RWPE2 (cell line): ENCODE measurements at regions not wholly inside any gene's neighbourhood (a gene's known extent, or its start where the extent isn't known, plus 50 kb on each side); places are given as distances from the start of the nearest gene placed in this dataset.
A peak's percentile ranks its signal among the peaks of the same experiment; 100 is the strongest.

ENCODE experiments used
- ATAC-seq: fragments of 200-7000 bp; cut with Tn5 transposase; 3 replicates; pipeline ENCODE4 v1.9.1; 2021; ENCODE audit warnings: low read depth
- DNase-seq: peaks from one replicate; pipeline ENCODE4 v3.0.0-alpha.2; 2020; ENCODE audit warnings: low spot score
- H3K27ac ChIP-seq: fragments of 450-650 bp; 2 replicates; pipeline ENCODE4 v1.5.1; 2017; ENCODE audit warnings: mild to moderate bottlenecking; ENCODE audit not compliant: poor library complexity, severe bottlenecking
- H3K27me3 ChIP-seq: fragments of 250-450 bp; sonication (Bioruptor Pico); 2 replicates; pipeline ENCODE4 v1.5.1; 2021; ENCODE audit warnings: mild to moderate bottlenecking, moderate library complexity; ENCODE audit not compliant: insufficient read depth, poor library complexity, severe bottlenecking
- H3K36me3 ChIP-seq: fragments of 250-450 bp; sonication (Bioruptor Pico); 2 replicates; pipeline ENCODE4 v1.5.1; 2020; ENCODE audit warnings: low read depth, mild to moderate bottlenecking, moderate library complexity
- H3K4me1 ChIP-seq: fragments of 250-450 bp; sonication (Bioruptor Pico); 2 replicates; pipeline ENCODE4 v1.5.1; 2021; ENCODE audit warnings: mild to moderate bottlenecking, moderate library complexity; ENCODE audit not compliant: insufficient read depth, poor library complexity, severe bottlenecking
- H3K4me3 ChIP-seq: fragments of 250-450 bp; sonication (Bioruptor Pico); 2 replicates; pipeline ENCODE4 v1.5.1; 2021; ENCODE audit warnings: mild to moderate bottlenecking, moderate library complexity; ENCODE audit not compliant: severe bottlenecking
- H3K9me3 ChIP-seq: fragments of 250-450 bp; sonication (Bioruptor Pico); 2 replicates; pipeline ENCODE4 v1.5.1; 2021; ENCODE audit warnings: mild to moderate bottlenecking, moderate library complexity; ENCODE audit not compliant: severe bottlenecking
- CTCF ChIP-seq: fragments of 450-650 bp; IDR thresholded peaks from one replicate; pipeline ENCODE4 v1.5.1; 2017; ENCODE audit warnings: mild to moderate bottlenecking, moderate library complexity; ENCODE audit not compliant: poor library complexity, severe bottlenecking

DNA sequence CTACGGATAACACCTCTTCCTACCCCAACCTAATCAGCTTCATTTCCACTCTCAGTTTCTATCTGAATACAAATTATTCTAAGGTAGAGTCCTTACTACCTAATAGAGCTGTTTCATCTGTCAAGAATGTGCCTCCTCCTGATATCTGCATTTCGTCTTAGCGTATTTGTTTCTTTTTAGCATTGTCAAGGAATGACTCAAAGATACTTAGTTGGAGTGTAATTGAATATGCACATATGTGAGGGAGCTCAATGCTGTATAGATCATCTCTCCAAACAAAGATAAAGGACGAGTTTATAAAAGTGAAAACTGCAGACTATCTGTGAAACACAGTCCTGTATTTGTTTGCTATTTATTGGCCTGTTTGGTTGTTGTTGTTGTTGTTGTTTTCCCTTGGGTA, 2059.4 kb upstream of the CELF4 start:
- no peaks in the 10 kb centered on the region for H3K27me3 ChIP-seq
- ATAC-seq (peak; percentile 99), DNase-seq (no peak)
- H3K4me3 ChIP-seq = no peak overlapping the region
- peaks cover 14% of the 10 kb centered on the region for H3K4me1 ChIP-seq
- H3K9me3 ChIP-seq = no peaks in the 10 kb centered on the region
- no peak for TF ChIP-seq CTCF
- peaks cover 7% of the 10 kb centered on the region; the same call in 1 of the 2 replicates for H3K36me3 ChIP-seq
- peak overlapping the region; percentile 20 for H3K27ac ChIP-seq

- no peak for TF ChIP-seq CTCF
- Histone ChIP-seq H3K27me3 (no peaks in the 10 kb centered on the region), H3K27ac (no peak overlapping the region), H3K9me3 (no peaks in the 10 kb centered on the region), H3K36me3 (peaks cover 7% of the 10 kb centered on the region; the same call in 1 of the 2 replicates), H3K4me1 (peaks cover 14% of the 10 kb centered on the region), H3K4me3 (no peak overlapping the region)
- no peak for ATAC-seq
- no peak for DNase-seq
Measured at GRCh38 chr18:39622431-39622830, 2056.8 kb upstream of the CELF4 start.

DNA sequence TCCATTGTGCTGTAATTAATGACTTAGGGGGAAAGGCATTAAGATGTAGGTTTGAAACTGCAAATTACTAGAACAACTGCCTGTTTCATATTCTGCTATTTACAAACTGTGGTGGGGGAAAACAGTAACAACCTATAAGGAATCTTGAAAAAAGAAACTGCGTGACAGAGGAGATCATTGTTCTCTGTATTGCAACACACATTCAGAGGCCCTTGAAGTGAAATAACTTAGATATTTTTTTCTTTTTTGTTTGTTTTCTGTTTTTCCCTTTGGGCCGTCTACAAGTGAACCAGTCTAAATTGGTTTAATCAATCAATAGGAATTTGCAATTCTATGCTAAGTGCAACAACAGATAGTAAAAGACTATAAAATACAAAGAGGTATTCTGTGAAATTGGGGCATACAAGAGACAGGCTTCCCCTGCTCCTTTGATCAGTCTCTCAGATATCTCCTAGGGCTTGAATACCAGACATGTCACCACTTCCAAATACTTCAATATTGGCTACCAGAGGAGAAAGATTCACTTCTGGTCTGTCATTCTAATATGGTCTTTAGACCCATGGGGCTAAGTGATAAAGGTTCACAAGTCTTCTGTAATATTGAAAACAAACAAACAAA, 2055.1 kb upstream of the CELF4 start:
- no peak for ATAC-seq
- peaks cover 11% of the 10 kb centered on the region for H3K4me1 ChIP-seq
- no peaks in the 10 kb centered on the region for H3K27me3 ChIP-seq
- no peak for TF ChIP-seq CTCF
- no peak overlapping the region for H3K27ac ChIP-seq
- no peaks in the 10 kb centered on the region for H3K9me3 ChIP-seq
- no peak for DNase-seq
- no peak overlapping the region for H3K4me3 ChIP-seq
- no peaks in the 10 kb centered on the region for H3K36me3 ChIP-seq

DNA sequence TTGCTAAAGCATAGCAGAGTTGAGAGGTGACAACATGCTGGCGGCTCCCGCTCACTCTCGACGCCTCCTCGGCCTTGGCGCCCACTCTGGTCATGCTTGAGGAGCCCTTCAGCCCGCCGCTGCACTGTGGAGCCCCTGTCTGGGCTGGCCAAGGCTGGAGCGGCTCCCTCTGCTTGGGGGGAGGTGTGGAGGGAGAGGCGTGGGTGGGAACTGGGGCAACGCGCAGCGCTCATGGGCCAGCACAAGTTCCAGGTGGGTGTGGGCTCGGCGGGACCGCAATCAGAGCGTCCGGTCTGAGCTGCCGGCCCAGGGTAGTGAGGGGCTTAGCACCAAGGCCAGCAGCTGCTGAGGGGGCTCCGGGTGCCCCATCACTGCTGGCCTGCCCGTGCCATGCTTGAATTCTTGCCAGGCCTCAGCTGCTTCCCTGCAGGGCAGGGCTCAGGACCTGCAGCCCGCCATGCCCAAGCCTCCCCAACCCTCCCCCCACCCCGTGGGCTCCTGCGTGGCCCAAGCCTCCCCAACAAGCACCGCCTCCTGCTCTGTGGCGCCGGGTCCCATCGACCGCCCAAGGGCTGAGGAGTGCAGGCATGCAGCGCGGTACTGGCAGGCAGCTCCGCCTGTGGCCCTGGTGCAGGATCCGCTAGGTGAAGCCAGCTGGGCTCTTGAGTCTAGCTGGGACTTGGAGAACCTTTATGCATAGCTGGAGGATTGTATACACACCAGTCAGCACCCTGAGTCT, 2052.8 kb upstream of the CELF4 start:
- DNase-seq (no peak), ATAC-seq (no peak)

More for the DNA sequence above, 2052.8 kb upstream of the CELF4 start:
- Histone ChIP-seq H3K27ac (no peak overlapping the region), H3K9me3 (no peaks in the 10 kb centered on the region), H3K27me3 (no peaks in the 10 kb centered on the region), H3K4me3 (no peak overlapping the region), H3K36me3 (0 out of 2 replicates have a peak, but pooled peaks cover 4% of the 10 kb centered on the region), H3K4me1 (no peaks in the 10 kb centered on the region)
- no peak for TF ChIP-seq CTCF
